ENCODE measurements at regions not wholly inside any gene's neighbourhood (a gene's known extent, or its start where the extent isn't known, plus 50 kb on each side); places are given as distances from the start of the nearest gene placed in this dataset.

GRCh38 chr7:16989811-16990413 lies 108.1 kb upstream of the AGR3 start:
- ATAC-seq = peak; percentile 93 to 95
- CTCF ChIA-PET = interaction anchor here (0.6 to 1.4 kb wide), 5 partner anchors 11 to 657 kb away, joined by 3 to 4 read pairs (median 3); no protein-coding TSS in a partner anchor
- no peak for TF ChIP-seq EHMT2 (IDR thresholded peaks at IDR 0.05; ENCODE audit: low read depth)
- peak; percentile 44; the same call in 1 of the 2 replicates for TF ChIP-seq REST (IDR thresholded peaks at IDR 0.05)
- TF ChIP-seq TFCP2L1 (CRISPR knock-in tag; IDR thresholded peaks at IDR 0.05) = no peak
- TF ChIP-seq RFX5 (IDR thresholded peaks at IDR 0.05) = no peak
- TF ChIP-seq MAZ (IDR thresholded peaks at IDR 0.05; ENCODE audit: borderline replicate concordance, low read depth, low read length) = no peak
- no peak for TF ChIP-seq CBX8 (IDR thresholded peaks at IDR 0.05)
- no peak for TF ChIP-seq PBX3 (IDR thresholded peaks at IDR 0.05)
- TF ChIP-seq FOXS1 (CRISPR knock-in tag; IDR thresholded peaks at IDR 0.05) = no peak
- TF ChIP-seq RCOR1 (IDR thresholded peaks at IDR 0.05; ENCODE audit: low read depth, low read length) = no peak
- TF ChIP-seq NPAS2 (CRISPR knock-in tag; IDR thresholded peaks at IDR 0.05; ENCODE audit: borderline replicate concordance) = no peak
- TF ChIP-seq RARB (CRISPR knock-in tag; IDR thresholded peaks at IDR 0.05) = no peak
- TF ChIP-seq POLR2A (IDR thresholded peaks at IDR 0.05; ENCODE audit: low read length) = no peak
- TF ChIP-seq POLR2AphosphoS2 (conservative IDR thresholded peaks at IDR 0.05; ENCODE audit: low read length) = no peak
- TF ChIP-seq USF2 (IDR thresholded peaks at IDR 0.05) = no peak
- TF ChIP-seq BHLHE40 (IDR thresholded peaks at IDR 0.05; ENCODE audit: low read depth, low read length) = no peak
- TF ChIP-seq E2F6 (IDR thresholded peaks at IDR 0.05; ENCODE audit: borderline replicate concordance, low read depth) = peak; percentile 23; the same call in 1 of the 2 replicates
- TF ChIP-seq JUN (IDR thresholded peaks at IDR 0.05) = peak; percentile 88 to 95
- TF ChIP-seq BCL3 (IDR thresholded peaks at IDR 0.05) = peak; percentile 98
- no peak for TF ChIP-seq MAFK (IDR thresholded peaks at IDR 0.05; ENCODE audit: partially characterized antibody)
- no peak for TF ChIP-seq FOSB (CRISPR knock-in tag; IDR thresholded peaks at IDR 0.05)
- peak; percentile 3 to 78; a peak in 3 of 5 replicates for TF ChIP-seq RAD21 (conservative IDR thresholded peaks at IDR 0.05 in 1 of 2, IDR thresholded peaks at IDR 0.05 in 1 of 2)
- peak; percentile 85 to 90; a peak in 3 of 5 replicates for TF ChIP-seq EP300 (IDR thresholded peaks at IDR 0.05)
- no peak for TF ChIP-seq ZFP36 (IDR thresholded peaks at IDR 0.05; ENCODE audit: borderline replicate concordance, partially characterized antibody)
- no peak for TF ChIP-seq ZSCAN20 (CRISPR knock-in tag; IDR thresholded peaks at IDR 0.05)
- TF ChIP-seq MAX (IDR thresholded peaks at IDR 0.05) = peak; percentile 68
- TF ChIP-seq TP53 (CRISPR knock-in tag; IDR thresholded peaks at IDR 0.05) = no peak
- TF ChIP-seq HDAC2 (IDR thresholded peaks at IDR 0.05) = no peak
- TF ChIP-seq ESRRA (IDR thresholded peaks at IDR 0.05; ENCODE audit: borderline replicate concordance, low read length) = no peak
- TF ChIP-seq CHD4 (IDR thresholded peaks at IDR 0.05; ENCODE audit: borderline replicate concordance) = no peak
- peak; percentile 70 for TF ChIP-seq SMC3 (IDR thresholded peaks at IDR 0.05)
- TF ChIP-seq HOXB5 (CRISPR knock-in tag; IDR thresholded peaks at IDR 0.05) = no peak
- TF ChIP-seq CTCF (IDR thresholded peaks at IDR 0.05) = no peak

More at GRCh38 chr7:16989811-16990413, 108.1 kb upstream of the AGR3 start:
- FAIRE-seq (peak; percentile 99), DNase-seq (ENCODE audit: low read depth in 1 of 2, low spot score in 1 of 2) (peak; percentile 67 to 96)
- no peaks in the 10 kb centered on the region for H3K9me3 ChIP-seq
- H3K4me1 ChIP-seq = peaks cover 28% of the 10 kb centered on the region
- WGBS (ENCODE audit: missing lambda C conversion rate) = 4% methylated on average over 7 of the region's 7 CpGs
- POLR2A ChIA-PET = interaction anchor here (1.3 to 1.6 kb wide), 3 partner anchors 109 to 308 kb away, joined by 4 to 9 read pairs (median 7); partner anchors contain the start of gene AHR
- H3K4me3 ChIP-seq = peak overlapping the region; percentile 14; the same call in 1 of the 3 replicates
- H3K27ac ChIP-seq = peak overlapping the region; percentile 65 to 81
- H3K4me2 ChIP-seq = peak overlapping the region; percentile 68
